GM08714 (cell line): ENCODE measurements at regions not wholly inside any gene's neighbourhood (a gene's known extent, or its start where the extent isn't known, plus 50 kb on each side); places are given as distances from the start of the nearest gene placed in this dataset.
"Not testable (repeated sequence)": the region's sequence is repeated elsewhere in the genome, so short reads cannot be mapped to it uniquely, and the experiment has no call there.

Experiments used
- H3K4me3 ChIP-seq: fragments of 200-500 bp; sonication (Bioruptor generic); 2 replicates; pipeline ENCODE4 v1.5.1; 2014; ENCODE audit warnings: mild to moderate bottlenecking, low read length, inconsistent platforms
- ZNF274 ChIP-seq: IDR thresholded peaks from 2 replicates; pipeline ENCODE4 v1.6.1; 2012; ENCODE audit warnings: mild to moderate bottlenecking, low read depth, low read length

- no peak overlapping the region for H3K4me3 ChIP-seq
- TF ChIP-seq ZNF274, result no peak
Observed at GRCh38 chr6:137933696-137934095, 66.6 kb downstream of the TNFAIP3 start.

GRCh38 chr6:137936798-137937197 is 69.7 kb downstream of the TNFAIP3 start:
- no peak for TF ChIP-seq ZNF274
- H3K4me3 ChIP-seq, result no peak overlapping the region

- TF ChIP-seq ZNF274, result no peak
Observed at GRCh38 chr6:137937834-137938233, 70.8 kb downstream of the TNFAIP3 start.

GRCh38 chr6:137938770-137939379 is 71.8 kb downstream of the TNFAIP3 start:
- no peak overlapping the region for H3K4me3 ChIP-seq
- no peak for TF ChIP-seq ZNF274

More at GRCh38 chr6:137937834-137938233, 70.8 kb downstream of the TNFAIP3 start:
- H3K4me3 ChIP-seq, result no peak overlapping the region

- H3K4me3 ChIP-seq, result no peak overlapping the region
- TF ChIP-seq ZNF274, result no peak
Observed at GRCh38 chr6:137941995-137942394, 74.9 kb downstream of the TNFAIP3 start.

GRCh38 chr6:137942736-137943135 is 75.7 kb downstream of the TNFAIP3 start:
- no peak overlapping the region for H3K4me3 ChIP-seq

GRCh38 chr6:137944381-137944780 is 77.3 kb downstream of the TNFAIP3 start:
- not testable (repeated sequence) for H3K4me3 ChIP-seq

More at GRCh38 chr6:137942736-137943135, 75.7 kb downstream of the TNFAIP3 start:
- TF ChIP-seq ZNF274, result no peak

GRCh38 chr6:137944793-137945498 is 77.9 kb downstream of the TNFAIP3 start:
- no peak overlapping the region for H3K4me3 ChIP-seq
- no peak for TF ChIP-seq ZNF274

- no peak for TF ChIP-seq ZNF274
- H3K4me3 ChIP-seq, result peak overlapping the region; percentile 25; the same call in 1 of the 2 replicates
Observed at GRCh38 chr6:137949686-137950390, 82.8 kb downstream of the TNFAIP3 start.

GRCh38 chr6:137950581-137950980 is 83.5 kb downstream of the TNFAIP3 start:
- TF ChIP-seq ZNF274, result no peak
- H3K4me3 ChIP-seq, result peak overlapping the region; percentile 26; the same call in 1 of the 2 replicates

- H3K4me3 ChIP-seq, result no peak overlapping the region
- no peak for TF ChIP-seq ZNF274
Observed at GRCh38 chr6:137951064-137951597, 84.1 kb downstream of the TNFAIP3 start.

GRCh38 chr6:137952247-137952646 is 85.2 kb downstream of the TNFAIP3 start:
- H3K4me3 ChIP-seq, result no peak overlapping the region
- TF ChIP-seq ZNF274, result no peak

GRCh38 chr6:137953761-137954160 is 86.7 kb downstream of the TNFAIP3 start:
- no peak overlapping the region for H3K4me3 ChIP-seq

GRCh38 chr6:137954253-137954652 is 87.2 kb downstream of the TNFAIP3 start:
- no peak for TF ChIP-seq ZNF274
- no peak overlapping the region for H3K4me3 ChIP-seq

More at GRCh38 chr6:137953761-137954160, 86.7 kb downstream of the TNFAIP3 start:
- TF ChIP-seq ZNF274, result no peak
